Effector memory CD4-positive, alpha-beta T cell (primary cell): ENCODE measurements at regions not wholly inside any gene's neighbourhood (a gene's known extent, or its start where the extent isn't known, plus 50 kb on each side); places are given as distances from the start of the nearest gene placed in this dataset.

Source experiments
- DNase-seq, 3 donors: peaks; one replicate each; pipeline ENCODE4 v3.0.0-alpha.2; 2020
- H3K27ac ChIP-seq: 2 replicates; pipeline ENCODE4 v1.7.0; 2013; ENCODE audit warnings: mild to moderate bottlenecking, low read length, moderate library complexity; ENCODE audit not compliant: insufficient read depth, poor library complexity, severe bottlenecking
- H3K27me3 ChIP-seq: replicated peaks from 2 replicates; pipeline ENCODE4 v1.7.0; 2013; ENCODE audit warnings: mild to moderate bottlenecking, low read length; ENCODE audit not compliant: insufficient read depth, control insufficient read depth, poor library complexity, severe bottlenecking
- H3K36me3 ChIP-seq: 2 replicates; pipeline ENCODE4 v1.7.0; 2013; ENCODE audit warnings: mild to moderate bottlenecking, low read length, moderate library complexity; ENCODE audit not compliant: control insufficient read depth, insufficient read depth
- H3K4me1 ChIP-seq: 2 replicates; pipeline ENCODE4 v1.7.0; 2013; ENCODE audit warnings: low read length, mild to moderate bottlenecking; ENCODE audit not compliant: control insufficient read depth, insufficient read depth, poor library complexity, severe bottlenecking
- H3K4me3 ChIP-seq: 2 replicates; pipeline ENCODE4 v1.7.0; 2013; ENCODE audit warnings: low read length, low read depth, mild to moderate bottlenecking; ENCODE audit not compliant: insufficient read depth, poor library complexity, severe bottlenecking
- H3K9me3 ChIP-seq: 2 replicates; pipeline ENCODE4 v1.7.0; 2013; ENCODE audit warnings: mild to moderate bottlenecking, low read length, moderate library complexity; ENCODE audit not compliant: control insufficient read depth

GRCh38 chrX:14228611-14229010, 198.9 kb upstream of the GEMIN8 start:
- Histone ChIP-seq H3K36me3 (no peaks in the 10 kb centered on the region), H3K9me3 (no peaks in the 10 kb centered on the region), H3K4me1 (no peaks in the 10 kb centered on the region), H3K27me3 (no peaks in the 10 kb centered on the region), H3K4me3 (no peak overlapping the region), H3K27ac (no peak overlapping the region)
- DNase-seq = no peak

- Histone ChIP-seq H3K4me1 (no peaks in the 10 kb centered on the region), H3K27ac (no peak overlapping the region), H3K9me3 (no peaks in the 10 kb centered on the region), H3K4me3 (no peak overlapping the region), H3K27me3 (no peaks in the 10 kb centered on the region), H3K36me3 (no peaks in the 10 kb centered on the region)
- DNase-seq = no peak
These were observed 190.8 kb upstream of the GEMIN8 start for GRCh38 chrX:14220386-14220944.

DNA sequence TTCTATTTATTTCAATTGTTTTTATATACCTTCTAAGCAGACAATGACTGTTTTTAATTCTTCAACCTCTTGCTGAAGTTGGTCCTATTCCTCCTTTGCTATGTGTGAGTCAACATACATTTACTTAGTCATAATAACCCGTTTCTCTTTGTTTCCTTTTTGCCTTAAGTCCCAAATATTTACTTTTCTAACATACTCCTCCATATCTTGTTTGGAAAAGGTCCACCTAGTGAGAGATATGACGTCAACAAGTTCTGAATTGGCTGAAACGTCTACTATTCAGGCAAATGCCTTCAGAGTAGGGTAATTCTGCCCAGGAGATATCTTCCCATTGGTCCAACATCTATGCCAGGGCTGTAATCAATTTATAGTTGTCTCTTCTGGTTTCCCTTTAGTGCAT, 179.3 kb upstream of the GEMIN8 start:
- Histone ChIP-seq H3K9me3 (no peaks in the 10 kb centered on the region), H3K27ac (no peak overlapping the region), H3K27me3 (no peaks in the 10 kb centered on the region), H3K36me3 (no peaks in the 10 kb centered on the region), H3K4me1 (no peaks in the 10 kb centered on the region), H3K4me3 (no peak overlapping the region)
- DNase-seq = no peak

DNA sequence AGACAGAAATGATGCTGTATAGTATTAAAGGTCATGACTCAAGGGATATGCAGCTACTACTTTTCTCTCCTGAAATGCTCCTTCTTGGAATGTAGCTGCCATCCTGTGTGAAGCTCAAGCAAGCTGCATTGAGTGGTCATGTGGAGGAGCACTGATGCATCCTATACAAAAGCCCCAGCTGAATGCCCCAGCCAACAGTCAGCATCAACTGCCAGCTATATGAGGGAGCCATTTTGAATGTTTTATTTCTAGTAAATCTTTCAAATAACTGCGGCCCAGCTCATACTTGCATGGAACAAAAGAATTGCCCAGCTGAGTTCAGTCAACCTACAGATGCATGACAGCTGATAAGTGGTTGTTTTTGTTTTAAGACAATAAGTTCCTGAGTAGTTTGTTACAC, 165.0 kb upstream of the GEMIN8 start:
- DNase-seq = no peak
- Histone ChIP-seq H3K4me1 (no peaks in the 10 kb centered on the region), H3K9me3 (no peaks in the 10 kb centered on the region), H3K36me3 (no peaks in the 10 kb centered on the region), H3K27me3 (no peaks in the 10 kb centered on the region), H3K27ac (no peak overlapping the region), H3K4me3 (no peak overlapping the region)

GRCh38 chrX:14193547-14193946, 163.9 kb upstream of the GEMIN8 start:
- DNase-seq = no peak
- Histone ChIP-seq H3K27ac (no peak overlapping the region), H3K27me3 (no peaks in the 10 kb centered on the region), H3K9me3 (no peaks in the 10 kb centered on the region), H3K36me3 (no peaks in the 10 kb centered on the region), H3K4me1 (no peaks in the 10 kb centered on the region), H3K4me3 (no peak overlapping the region)

DNA sequence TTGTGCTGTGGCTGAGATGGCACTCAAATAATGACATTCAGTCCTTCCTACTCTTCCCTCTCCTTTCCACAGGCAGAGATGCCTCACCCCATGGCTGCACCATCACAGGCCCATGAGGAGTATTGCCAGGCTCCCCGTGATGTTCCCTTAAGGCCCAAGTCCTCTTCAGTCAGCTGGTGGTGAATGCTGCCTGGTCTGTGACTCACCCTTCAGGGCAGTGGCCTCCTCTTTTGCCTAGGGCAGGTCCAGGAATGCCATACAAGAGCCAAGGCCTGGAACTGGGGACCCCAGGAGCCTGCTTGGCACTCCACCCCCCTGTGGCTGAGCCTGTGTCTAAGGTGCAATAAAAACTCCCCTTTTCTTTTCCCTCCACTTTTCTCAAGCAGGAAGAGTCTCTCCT, 144.2 kb upstream of the GEMIN8 start:
- Histone ChIP-seq H3K27ac (no peak overlapping the region), H3K9me3 (no peaks in the 10 kb centered on the region), H3K36me3 (no peaks in the 10 kb centered on the region), H3K4me3 (no peak overlapping the region), H3K4me1 (no peaks in the 10 kb centered on the region), H3K27me3 (no peaks in the 10 kb centered on the region)
- no peak for DNase-seq

DNA sequence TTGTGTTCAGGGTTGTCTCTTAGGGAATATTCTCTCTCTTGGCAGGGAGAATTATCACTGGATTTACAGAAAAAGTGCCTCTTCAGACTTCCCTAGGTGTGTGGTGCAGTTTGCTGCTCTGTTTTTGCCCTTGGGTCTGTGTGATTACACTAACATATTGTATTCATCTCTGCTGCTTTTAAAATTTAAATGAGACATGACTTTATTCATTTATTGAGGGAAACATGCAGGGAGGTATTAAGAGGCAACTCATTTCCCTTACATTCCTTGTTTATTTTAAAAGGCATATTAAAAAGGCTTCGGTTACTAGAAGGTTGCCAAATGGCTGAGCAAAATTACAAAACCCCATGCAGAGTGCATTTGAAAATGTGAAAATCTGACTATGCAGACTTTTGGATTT, 135.1 kb upstream of the GEMIN8 start:
- H3K27me3 ChIP-seq = no peaks in the 10 kb centered on the region
- no peaks in the 10 kb centered on the region for H3K9me3 ChIP-seq
- H3K4me1 ChIP-seq = no peaks in the 10 kb centered on the region
- no peak overlapping the region for H3K4me3 ChIP-seq
- no peaks in the 10 kb centered on the region for H3K36me3 ChIP-seq
- H3K27ac ChIP-seq = no peak overlapping the region
- no peak for DNase-seq

DNA sequence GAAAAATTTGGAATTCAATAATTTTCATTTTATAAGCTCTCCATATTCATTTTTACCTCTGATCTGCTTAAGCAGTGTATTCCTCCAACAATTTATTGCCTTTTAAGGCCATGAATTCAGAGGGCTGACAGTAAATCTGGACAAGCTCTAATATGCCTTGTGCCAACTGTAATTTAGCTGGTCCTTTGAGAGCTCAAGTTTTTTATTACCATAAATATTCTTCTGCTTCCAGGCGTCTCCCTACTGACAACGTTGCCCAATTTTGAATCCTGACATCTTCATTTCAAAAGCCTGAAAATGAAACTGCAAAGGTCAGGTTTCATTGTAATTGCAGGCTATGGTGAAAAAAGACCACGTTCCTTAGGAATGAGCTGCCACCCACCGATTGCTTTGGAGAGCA, 95.8 kb upstream of the GEMIN8 start:
- Histone ChIP-seq H3K4me3 (no peak overlapping the region), H3K27me3 (no peaks in the 10 kb centered on the region), H3K27ac (no peak overlapping the region), H3K4me1 (no peaks in the 10 kb centered on the region), H3K9me3 (no peaks in the 10 kb centered on the region), H3K36me3 (no peaks in the 10 kb centered on the region)
- no peak for DNase-seq

DNA sequence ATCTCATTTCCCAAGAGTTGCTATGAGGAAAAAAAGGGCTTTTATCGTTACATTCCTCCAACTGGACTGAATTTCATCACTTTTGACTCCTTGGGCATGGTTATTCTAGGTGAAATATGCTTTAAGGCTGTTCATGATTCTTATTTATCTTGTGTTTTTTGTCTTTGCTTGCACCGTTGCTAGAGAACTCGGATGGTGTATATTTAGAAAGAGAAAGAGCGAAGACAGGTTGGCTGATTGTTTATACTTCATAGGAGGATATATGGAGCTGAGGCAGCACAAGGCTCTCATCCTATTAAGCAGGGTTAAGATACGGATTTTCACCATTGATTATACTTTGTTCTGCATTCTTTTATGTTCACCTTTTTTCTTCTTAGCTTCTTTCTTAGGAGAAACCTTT, 94.9 kb upstream of the GEMIN8 start:
- Histone ChIP-seq H3K4me1 (no peaks in the 10 kb centered on the region), H3K27ac (no peak overlapping the region), H3K27me3 (no peaks in the 10 kb centered on the region), H3K4me3 (no peak overlapping the region), H3K9me3 (no peaks in the 10 kb centered on the region), H3K36me3 (no peaks in the 10 kb centered on the region)
- no peak for DNase-seq

DNA sequence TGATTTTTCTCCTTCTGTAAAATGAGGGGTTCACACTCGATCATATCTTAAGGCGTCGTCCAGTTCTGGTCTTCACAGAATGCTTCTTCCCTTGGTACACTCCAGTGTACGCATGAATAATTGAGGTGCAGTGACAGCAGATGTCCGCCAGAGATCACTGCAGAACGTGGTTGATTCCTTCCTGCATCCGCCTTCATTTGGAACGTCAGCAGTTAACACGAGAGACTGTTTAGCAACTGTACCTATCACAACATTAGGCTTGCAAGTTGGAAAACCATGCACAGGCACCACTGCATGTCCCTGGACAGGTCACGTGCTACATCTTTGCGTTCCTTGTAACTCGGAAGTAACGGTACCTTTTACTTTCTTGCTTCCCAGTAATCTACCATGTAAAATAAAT, 66.0 kb upstream of the GEMIN8 start:
- H3K9me3 ChIP-seq = no peaks in the 10 kb centered on the region
- H3K4me1 ChIP-seq = no peaks in the 10 kb centered on the region
- H3K4me3 ChIP-seq = no peak overlapping the region
- no peaks in the 10 kb centered on the region for H3K27me3 ChIP-seq
- H3K36me3 ChIP-seq = no peaks in the 10 kb centered on the region
- H3K27ac ChIP-seq = no peak overlapping the region
- DNase-seq = peak in 1 of 3 donors; percentile 11

DNA sequence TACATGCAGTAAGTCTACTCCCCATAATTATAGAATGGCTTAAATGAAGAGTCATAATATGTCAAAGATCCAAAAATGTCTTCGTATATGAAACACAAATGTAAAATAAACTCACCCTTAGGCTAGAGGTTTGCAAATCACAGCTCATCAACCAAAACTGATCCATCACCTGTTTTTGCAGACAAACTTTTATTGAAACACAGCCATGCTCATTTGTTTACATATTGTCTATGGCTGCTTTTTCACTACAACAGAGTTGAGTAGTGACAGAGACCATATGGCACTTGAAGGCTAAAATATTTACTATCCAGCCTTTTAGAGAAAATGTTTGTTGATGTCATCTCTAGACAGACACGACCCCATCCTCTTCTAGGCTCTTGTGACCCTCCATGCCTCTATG, 64.5 kb upstream of the GEMIN8 start:
- H3K27me3 ChIP-seq = no peaks in the 10 kb centered on the region
- H3K4me1 ChIP-seq = no peaks in the 10 kb centered on the region
- H3K9me3 ChIP-seq = no peaks in the 10 kb centered on the region
- no peak for DNase-seq
- no peak overlapping the region for H3K27ac ChIP-seq
- H3K36me3 ChIP-seq = no peaks in the 10 kb centered on the region
- H3K4me3 ChIP-seq = no peak overlapping the region
